GM19397 (cell line): ENCODE measurements at regions not wholly inside any gene's neighbourhood (a gene's known extent, or its start where the extent isn't known, plus 50 kb on each side); places are given as distances from the start of the nearest gene placed in this dataset.
"Not testable (repeated sequence)": the region's sequence is repeated elsewhere in the genome, so short reads cannot be mapped to it uniquely, and the experiment has no call there.

Experiments used
- ATAC-seq: cut with Tn5 transposase; IDR thresholded peaks from one replicate; pipeline ENCODE4 v1.9.1; 2021; ENCODE audit warnings: mild to moderate bottlenecking, moderate library complexity; ENCODE audit not compliant: unreplicated experiment

DNA sequence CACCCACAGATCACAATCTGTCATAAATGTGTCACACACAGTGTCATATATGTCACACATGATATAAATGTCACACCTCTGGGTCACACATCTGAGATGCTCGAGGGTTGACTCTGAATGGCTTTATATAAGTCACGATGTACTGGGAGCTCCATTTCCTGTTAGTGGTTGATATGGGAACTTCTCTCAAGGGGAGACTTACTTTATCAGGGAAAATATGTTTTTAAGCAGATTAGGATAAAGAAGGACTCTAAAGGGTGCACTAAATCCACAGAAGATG, 83.9 kb upstream of the MEF2A start:
- no peak for ATAC-seq

DNA sequence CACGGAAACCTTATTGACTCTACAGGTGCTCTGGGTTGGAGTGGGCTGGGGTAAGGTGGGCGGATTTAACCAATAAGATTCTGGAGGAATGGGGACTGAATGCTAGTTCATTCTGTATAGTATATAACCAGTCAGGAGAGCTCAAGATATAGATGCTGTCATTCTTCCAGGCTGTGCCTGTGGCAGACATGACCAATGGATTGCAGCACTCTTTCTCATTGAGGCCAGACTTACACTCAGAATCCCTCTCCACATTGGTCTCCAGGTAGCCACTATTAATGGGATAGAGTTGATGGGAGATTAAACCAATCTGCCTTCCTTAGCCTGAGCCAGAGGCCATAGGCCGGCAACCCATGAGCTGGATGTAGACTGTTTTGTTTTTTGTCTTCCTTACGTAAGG, 82.8 kb upstream of the MEF2A start:
- no peak for ATAC-seq

DNA sequence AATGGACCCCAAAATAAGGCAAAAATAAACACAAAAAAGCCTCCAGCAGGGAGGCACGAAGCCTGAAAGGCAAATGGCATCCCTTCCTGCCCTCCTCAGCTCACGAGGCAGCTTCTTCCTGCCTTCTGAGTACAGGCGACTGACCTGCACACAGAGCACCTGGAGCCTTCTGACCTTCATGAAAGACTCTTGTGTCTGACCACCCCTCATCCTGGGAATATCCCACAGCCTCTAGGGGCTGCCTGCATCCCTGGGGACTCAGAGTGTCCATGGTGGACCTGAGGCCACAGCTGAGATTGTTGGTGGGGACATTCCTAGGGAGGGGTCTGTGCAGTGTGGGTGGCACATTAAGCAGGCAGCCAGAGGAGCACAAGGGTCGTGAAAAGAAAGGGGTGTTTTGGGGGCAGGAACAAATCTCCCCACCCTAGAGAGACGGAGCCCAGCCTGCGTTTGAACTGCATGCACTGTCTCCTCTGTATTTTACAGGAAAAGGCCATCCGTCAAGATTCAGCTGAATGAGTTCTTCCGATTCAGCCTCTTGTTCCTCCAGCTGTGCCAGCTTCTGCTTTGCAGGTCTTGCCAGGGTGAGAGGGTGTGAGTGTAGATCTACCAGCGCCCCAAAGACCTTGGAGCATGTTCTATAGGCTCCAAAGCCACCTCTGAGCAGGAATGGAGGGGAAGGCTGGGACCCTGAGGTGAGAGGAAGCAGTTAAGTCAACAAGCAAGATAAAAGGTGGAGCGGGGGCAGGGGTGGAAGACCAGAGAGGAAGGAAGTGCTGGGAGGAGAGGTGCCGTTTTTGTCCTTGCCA, 80.4 kb upstream of the MEF2A start:
- ATAC-seq, result no peak

DNA sequence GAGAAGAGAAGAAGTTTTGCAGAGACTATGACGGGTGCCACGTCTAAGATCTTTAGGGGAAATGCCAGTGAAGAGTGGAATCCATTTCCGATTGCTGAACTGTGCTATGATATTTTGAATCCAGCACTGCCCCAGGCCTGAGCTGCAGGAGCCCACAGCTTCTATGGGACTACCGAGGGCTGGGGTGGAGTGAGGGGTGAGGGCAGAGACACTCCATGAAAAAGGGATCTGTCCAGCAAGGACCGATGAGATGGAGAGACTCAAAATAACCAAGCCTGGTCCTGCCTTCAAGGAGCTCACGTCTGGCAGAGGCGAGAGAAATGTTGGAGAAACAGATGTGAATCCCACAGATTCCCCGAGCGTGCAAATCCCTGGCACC, 79.8 kb upstream of the MEF2A start:
- no peak for ATAC-seq

DNA sequence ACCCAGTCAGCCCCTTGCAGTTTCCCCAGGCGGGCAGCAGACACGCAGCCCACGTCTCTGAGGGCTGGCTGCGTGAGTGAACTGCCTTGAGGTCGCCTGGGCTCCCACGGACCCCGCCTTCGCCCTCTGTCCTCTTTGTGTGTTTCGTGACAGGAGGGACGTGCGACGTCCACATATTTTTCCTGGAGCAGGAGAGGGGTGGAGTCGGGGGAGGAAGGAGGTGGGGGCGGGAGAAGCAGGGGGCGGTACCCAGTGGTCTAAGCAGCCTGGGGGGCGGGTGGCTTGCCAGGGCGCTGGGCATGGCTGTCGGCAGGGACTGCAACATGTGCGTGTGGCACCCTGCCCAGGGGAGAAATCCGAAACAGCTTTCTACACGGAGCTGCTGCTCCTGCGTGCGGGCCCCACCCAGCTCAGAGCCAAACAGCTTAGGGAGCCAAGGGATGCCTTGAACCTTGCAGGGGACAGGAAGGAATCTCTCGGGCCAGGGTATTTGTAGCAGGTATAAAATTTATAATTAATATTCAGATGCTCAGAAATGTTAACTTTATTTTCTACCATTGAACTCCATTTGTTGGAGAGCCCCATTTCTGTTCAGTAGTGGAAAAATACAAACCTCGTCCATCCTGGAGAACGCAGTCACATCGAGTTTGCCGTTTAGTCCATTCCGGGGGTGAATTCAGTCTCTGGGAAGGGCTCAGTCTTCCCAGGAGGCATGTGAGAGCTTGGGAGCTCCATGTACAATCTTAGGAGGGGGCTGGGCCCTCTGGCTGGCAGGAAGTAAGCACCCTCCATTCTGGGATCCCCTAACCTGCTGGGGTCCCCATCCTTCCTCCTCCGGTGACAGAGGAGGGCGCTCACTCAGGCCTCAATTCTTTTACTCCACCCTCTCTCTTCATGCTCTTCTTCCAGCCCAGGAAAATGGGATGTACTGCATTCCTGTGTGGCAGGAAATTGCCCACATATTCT, 79.1 kb upstream of the MEF2A start:
- no peak for ATAC-seq

DNA sequence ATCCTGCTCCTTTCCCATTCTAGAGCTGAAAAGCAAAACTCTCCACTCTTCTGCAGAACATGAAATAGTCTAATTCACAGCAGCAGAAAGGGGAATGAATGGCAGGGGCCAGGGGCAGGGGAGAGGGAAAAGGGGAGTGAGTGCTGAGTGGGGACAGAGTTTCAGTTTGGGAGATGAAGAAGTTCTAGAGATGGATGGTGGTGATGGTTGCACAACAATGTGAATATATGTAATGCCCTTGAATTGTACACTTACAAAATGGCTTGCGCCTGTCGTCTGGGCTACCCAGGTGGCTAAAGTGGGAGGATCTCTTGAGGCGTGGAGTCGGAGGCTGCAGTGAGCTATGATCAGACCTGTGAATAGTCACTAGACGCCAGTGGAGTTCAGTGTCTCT, 78.5 kb upstream of the MEF2A start:
- no peak for ATAC-seq

DNA sequence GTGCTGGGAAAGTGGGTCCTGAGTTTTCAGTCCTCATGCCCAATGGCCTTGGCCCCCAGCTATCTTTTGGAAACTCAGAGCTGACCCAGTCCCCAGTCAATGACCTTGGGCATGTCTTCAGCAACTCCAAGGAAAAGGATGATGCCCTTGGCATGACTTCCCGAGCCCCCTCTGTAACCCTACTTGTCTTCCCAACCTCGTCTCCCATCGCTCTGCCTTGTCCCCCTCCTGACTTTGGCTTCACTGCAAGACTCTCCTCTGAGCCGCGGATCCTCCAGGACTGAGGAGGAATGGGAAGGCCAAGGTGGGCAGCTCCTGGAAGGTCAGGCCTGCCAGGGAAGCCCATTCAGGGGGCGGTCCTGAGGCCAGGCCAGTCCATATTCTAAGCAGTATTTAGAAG, 73.5 kb upstream of the MEF2A start:
- ATAC-seq, result no peak

DNA sequence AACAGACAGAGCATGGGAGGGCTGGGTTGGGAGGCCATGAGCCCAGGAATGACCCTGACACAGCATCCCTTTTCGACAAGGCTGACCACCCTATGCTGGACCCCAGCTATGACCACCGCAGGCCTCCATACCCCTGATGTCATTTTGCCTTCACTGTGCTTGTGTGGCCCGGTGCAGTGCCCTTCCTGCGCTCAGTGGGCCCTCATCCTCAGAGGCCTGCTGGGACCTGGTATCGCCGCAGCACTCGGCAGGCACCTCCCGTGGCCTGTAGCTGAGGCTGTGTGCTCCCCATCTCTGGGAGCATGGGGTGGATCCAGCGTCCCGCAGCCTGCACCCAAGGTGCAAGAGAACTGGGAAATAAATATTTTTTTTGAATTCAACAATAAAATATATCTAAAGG, 73.1 kb upstream of the MEF2A start:
- ATAC-seq, result no peak

DNA sequence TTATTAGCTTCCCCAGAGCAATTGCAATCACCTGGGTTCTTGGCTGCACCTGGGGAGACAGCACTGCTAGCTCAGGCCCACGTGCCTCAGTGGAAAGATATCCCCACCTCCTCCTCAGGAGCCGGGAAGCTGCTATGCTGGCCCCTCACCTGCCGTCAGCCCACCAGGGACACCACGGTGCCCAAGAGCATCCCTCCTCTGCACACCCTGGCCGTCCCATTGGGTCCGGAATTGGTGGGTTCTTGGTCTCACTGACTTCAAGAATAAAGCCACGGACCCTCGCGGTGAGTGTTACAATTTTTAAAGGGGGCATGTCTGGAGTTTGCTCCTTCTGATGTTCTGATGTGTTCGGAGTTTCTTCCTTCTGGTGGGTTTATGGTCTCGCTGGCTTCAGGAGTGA, 72.3 kb upstream of the MEF2A start:
- no peak for ATAC-seq

DNA sequence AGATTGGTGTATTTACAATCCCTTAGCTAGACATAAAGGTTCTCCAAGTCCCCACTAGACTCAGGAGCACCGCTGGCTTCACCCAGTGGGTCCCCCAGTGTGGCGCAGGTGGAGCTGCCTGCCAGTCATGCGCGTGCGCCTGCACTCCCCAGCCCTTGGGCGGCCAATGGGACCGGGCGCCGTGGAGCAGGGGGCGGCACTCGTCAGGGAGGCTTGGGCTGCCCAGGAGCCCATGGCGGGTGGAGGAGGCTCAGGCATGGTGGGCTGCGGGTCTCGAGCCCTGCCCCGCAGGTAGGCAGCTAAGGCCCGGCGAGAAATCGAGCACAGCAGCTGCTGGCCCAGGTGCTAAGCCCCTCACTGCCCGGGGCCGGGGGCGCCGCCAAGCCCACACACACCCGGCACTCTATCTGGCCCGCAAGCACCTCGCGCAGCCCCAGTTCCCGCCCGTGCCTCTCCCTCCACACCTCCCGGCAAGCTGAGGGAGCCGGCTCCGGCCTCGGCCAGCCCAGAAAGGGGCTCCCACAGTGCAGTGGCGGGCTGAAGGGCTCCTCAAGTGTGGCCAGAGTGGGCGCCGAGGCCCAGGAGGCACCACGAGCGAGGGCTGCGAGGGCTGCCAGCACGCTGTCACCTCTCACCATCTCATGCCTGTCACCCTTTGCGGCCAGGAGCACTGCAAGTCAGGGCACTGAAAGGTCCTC, 71.1 kb upstream of the MEF2A start:
- not testable (repeated sequence) for ATAC-seq

DNA sequence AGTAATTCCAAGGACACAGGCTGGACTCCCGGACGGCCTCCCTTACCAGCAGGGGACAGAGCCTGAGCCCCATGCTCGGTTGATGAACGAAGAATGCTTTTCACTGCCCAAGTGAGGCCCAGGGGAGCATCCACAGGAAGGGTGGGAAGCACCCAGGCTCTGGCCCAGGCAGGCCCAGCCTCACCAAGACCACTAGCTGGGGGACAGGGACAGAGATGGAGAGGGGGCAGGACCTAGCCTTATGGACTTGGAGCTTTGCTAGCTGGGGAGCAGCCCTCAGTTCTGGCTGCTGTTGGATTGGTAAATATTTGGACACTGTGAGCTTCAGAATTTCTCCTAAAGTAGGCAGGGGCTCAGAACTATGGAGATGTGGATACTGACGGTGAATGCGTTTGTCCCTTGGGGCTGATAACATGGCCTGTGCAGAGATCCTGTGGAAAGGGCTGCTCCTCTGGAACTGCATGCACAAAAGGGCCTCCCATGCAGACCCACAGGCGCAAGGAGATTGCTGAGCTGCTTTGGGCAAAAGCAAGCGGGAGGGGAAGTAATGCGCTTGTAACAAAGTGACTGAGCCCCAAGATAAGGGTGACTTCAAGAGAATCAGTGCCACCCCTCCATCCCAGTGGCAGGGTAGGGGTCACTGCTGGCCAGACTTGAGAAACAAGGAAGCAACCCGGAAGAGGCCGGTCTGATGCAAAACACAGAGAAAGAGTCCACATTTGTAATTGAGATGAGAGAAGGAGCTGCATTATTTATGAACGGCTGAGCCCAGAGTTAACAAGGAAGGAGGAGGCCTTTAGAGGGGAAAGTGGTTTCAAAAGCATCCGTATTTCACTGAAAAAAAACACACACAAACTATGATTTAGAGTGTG, 70.1 kb upstream of the MEF2A start:
- ATAC-seq, result no peak

DNA sequence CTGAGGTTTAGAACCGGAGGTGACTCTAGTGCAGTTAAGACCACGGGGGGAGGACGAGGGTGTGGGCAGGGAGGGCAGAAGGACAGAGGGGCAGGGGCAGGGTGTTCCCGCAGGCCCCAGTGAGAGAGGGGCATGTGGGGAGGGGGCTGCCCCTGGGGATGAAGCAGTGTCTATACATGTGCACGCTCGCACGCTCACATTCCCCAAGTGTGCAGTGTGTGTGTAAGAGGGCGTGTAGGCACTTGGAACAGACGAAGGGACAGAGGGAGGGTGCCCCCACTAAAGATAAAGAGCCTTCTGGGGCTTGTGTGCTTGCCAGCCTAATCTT, 69.5 kb upstream of the MEF2A start:
- ATAC-seq, result no peak

DNA sequence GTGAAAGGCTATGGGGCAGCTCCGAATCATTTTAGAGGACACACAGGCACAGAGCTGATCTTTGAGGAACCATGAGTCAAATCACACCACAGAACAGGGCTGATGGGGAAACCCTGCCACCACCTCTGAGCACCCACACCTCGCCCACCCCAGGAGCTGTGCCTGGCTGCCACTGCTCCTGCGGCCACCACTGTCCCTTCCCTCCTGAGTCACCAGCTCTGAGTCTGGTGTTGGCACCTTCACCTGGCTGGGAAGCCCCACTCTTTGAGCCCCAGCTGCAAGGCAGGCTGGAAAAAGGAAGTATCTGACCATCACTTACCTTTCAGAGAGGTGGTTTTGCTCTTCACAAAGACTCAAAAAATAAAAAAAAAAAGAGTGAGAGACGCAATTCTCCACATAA, 63.6 kb upstream of the MEF2A start:
- ATAC-seq, result peak; percentile 49

DNA sequence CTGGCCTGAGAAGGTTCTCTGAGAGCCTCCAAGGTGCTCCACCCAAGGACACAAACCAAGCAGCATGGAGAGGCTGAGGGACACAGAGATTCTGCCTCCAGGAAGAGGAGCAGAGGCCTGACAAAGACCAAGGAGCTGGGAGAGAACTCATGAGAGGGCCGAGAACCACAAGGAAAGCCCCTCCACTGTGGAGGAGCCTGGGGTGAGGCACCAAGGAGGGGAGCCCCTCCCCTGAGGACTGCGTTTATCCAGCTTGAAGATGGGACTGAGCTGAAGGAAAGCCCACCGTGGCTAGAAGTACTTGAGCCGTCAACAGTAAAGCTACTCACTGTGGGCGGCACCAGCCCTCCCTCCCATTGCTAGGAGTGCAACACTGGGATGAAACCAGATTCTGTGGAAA, 63.1 kb upstream of the MEF2A start:
- ATAC-seq, result peak; percentile 4

DNA sequence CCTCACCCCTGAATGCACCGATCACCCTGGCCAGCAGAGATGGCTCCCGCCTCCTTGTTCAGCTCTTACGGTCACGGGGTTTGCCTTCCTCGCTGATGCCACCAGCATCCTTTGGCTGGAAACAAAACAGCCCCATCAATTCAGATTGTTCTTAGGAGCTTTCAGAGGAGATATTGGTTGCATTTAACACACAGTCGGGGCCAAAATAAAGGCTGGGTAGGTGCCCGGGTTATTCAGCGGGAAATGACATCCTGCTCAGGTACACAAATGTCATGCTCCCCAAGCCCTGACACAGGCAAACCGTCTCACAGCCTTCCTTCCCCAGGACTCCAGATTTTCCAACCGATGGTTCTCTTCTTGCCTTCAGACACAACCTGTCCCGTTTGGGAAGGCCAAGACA, 62.4 kb upstream of the MEF2A start:
- ATAC-seq, result no peak

DNA sequence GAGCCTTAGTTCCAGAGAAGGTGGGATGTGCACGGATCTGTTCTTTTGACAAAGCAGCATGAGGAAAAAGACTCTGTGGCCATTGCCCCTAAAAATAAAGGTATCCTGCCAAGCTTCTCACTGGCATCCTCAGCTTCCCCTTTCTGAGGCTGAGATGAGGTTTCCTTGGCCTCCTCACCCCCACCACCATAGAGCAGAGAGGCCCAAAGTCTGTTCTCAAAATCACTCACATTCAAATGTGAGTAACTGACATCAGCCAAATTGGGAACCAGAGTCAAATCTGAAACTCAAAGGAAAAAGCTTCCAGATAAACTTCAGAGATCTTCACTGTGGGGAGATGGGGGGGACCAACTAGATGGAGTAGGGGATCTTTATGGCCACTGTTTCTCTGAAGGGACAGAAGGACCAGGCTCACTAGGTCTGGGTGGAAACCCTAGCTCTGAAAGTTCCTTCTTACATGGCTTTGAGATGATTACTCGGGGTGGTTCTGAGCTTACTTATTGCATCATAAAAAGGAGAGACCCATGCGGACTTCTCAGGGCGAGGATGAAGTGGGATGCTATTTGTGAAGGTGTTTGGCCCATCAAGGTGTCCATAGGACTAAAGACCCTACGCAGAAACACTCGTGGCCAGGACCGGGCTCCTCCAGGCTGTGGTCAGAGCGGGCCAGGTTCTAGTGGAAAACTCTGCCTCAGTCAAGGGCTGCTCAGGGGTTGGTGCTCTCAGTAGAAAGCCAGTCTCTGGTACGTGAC, 61.5 kb upstream of the MEF2A start:
- ATAC-seq, result peak; percentile 4

DNA sequence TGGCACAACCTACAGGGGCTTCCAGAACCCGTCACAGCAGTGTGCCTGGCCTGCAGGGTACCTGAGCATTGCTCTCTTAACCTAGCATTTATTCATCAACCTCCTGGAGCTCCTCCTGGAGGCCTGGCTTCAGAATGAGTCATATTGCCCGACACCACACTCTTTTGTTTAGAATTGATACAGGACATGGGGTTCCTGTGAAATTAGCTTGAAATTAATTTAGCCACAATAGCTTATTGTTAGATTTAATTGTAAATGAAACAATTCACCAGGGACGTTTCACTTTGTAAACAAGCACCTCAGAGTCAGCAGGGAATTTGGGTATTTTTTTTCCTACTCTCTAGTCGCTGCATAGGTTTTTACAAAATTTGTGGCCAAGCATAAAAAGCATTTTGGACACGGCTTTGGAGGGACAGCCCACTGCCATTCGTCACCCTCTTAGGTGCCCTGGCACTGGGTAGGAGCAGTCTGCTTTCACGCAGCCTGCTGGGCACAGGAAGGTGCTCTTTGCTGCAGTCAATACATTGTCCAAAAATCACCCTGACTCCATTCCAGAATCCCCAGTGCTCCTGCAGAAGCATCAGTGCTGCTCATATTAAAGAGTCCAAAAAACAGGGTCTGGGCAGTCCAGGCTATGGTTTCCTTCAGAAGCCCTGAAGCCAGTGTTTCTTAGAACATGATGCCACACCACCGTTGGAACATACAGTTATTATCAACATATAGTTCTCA, 60.8 kb upstream of the MEF2A start:
- ATAC-seq, result peak; percentile 41

DNA sequence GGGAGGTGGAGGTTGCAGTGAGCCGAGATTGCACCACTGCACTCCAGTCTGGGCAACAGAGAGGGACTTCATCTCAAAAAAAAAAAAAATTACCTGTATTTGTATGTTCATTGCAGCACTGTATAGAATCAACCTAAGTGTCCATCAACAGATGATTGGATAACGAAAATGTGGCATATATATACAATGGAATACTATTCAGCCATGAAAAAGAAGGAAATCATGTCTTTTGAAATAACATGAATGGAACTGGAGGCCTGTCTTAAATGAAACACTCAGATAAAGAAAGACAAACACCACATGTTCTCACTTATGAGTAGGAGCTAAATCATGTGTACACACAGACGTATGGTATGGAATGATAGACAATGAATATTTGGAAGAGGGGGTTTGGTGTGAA, 59.4 kb upstream of the MEF2A start:
- ATAC-seq, result no peak

DNA sequence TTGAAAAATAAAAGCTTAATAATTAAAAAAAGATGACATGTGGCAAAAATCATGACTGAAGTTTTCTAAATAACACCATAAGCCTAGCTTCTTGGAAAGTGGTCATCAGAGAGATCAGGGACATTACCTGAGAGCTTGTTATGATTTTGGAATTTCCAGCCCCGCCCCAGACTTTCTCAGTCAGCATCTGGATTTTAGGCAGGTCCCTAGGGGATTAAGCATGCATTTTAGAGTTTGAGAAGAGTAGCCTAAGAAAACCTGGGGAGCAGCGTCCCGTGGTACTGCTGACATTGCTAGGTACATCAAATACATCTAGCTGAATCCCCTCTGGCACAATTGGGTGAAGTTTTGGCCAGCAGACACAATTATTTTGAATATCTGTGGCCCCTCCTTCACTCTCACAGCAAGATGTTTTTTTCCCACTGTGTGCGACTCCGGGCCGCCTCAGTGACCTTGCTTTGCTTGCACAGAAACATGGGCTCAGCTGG, 58.7 kb upstream of the MEF2A start:
- no peak for ATAC-seq
